BE2C (cell line): ENCODE measurements at regions not wholly inside any gene's neighbourhood (a gene's known extent, or its start where the extent isn't known, plus 50 kb on each side); places are given as distances from the start of the nearest gene placed in this dataset.
A peak's percentile ranks its signal among the peaks of the same experiment; 100 is the strongest.

Experiments used
- DNase-seq: peaks from one replicate; pipeline ENCODE4 v3.0.0-alpha.2; 2020
- H3K27me3 ChIP-seq: fragments of 250-450 bp; sonication (Bioruptor Pico); 2 replicates; pipeline ENCODE4 v1.5.1; 2020; ENCODE audit warnings: mild to moderate bottlenecking
- H3K36me3 ChIP-seq: fragments of 250-450 bp; sonication (Bioruptor Pico); 2 replicates; pipeline ENCODE4 v1.5.1; 2020; ENCODE audit warnings: mild to moderate bottlenecking
- H3K4me1 ChIP-seq: fragments of 250-450 bp; sonication (Bioruptor Pico); 2 replicates; pipeline ENCODE4 v1.5.1; 2020
- H3K4me3 ChIP-seq: 2 replicates; pipeline ENCODE4 v1.5.1; 2011; ENCODE audit warnings: low read depth, low read length
- H3K9me3 ChIP-seq: fragments of 250-450 bp; sonication (Bioruptor Pico); 2 replicates; pipeline ENCODE4 v1.5.1; 2020
- TF ChIP-seq, protein P1 (sequence below): IDR thresholded peaks from 2 replicates; pipeline ENCODE4 v1.5.1; 2012; ENCODE audit warnings: mild to moderate bottlenecking, low read depth, low read length

- TF ChIP-seq, protein P1, sequence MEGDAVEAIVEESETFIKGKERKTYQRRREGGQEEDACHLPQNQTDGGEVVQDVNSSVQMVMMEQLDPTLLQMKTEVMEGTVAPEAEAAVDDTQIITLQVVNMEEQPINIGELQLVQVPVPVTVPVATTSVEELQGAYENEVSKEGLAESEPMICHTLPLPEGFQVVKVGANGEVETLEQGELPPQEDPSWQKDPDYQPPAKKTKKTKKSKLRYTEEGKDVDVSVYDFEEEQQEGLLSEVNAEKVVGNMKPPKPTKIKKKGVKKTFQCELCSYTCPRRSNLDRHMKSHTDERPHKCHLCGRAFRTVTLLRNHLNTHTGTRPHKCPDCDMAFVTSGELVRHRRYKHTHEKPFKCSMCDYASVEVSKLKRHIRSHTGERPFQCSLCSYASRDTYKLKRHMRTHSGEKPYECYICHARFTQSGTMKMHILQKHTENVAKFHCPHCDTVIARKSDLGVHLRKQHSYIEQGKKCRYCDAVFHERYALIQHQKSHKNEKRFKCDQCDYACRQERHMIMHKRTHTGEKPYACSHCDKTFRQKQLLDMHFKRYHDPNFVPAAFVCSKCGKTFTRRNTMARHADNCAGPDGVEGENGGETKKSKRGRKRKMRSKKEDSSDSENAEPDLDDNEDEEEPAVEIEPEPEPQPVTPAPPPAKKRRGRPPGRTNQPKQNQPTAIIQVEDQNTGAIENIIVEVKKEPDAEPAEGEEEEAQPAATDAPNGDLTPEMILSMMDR: no peak
- H3K36me3 ChIP-seq: no peaks in the 10 kb centered on the region
- DNase-seq: no peak
Measured at GRCh38 chr10:89845541-89846280, 144.3 kb downstream of the KIF20B start.

DNA sequence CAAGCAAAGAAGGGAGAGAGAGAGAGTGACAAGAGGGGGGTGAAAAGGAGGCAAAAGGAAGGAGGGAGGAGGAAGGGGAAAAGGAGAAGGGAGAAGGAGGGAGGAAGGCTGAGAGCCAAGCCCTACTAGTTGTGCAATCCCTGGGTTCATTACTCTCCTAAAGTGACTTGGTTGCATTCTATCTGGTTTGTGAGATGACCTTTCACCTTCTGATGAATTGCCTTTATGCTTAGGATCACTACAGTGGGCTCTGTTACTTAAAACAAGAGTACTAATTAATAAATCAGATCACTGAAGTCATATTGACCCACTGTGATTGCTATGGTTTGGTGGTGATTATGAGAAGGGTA is 144.9 kb downstream of the KIF20B start:
- no peak for DNase-seq
- Histone ChIP-seq H3K4me1 (no peaks in the 10 kb centered on the region), H3K27me3 (no peaks in the 10 kb centered on the region), H3K36me3 (no peaks in the 10 kb centered on the region), H3K9me3 (no peaks in the 10 kb centered on the region), H3K4me3 (no peak overlapping the region)
- TF ChIP-seq, protein P1: no peak

More at GRCh38 chr10:89845541-89846280, 144.3 kb downstream of the KIF20B start:
- no peaks in the 10 kb centered on the region for H3K4me1 ChIP-seq
- H3K4me3 ChIP-seq: no peak overlapping the region
- H3K27me3 ChIP-seq: no peaks in the 10 kb centered on the region
- no peaks in the 10 kb centered on the region for H3K9me3 ChIP-seq

GRCh38 chr10:89846786-89847185 is 145.4 kb downstream of the KIF20B start:
- TF ChIP-seq, protein P1: no peak
- no peaks in the 10 kb centered on the region for H3K4me1 ChIP-seq
- no peaks in the 10 kb centered on the region for H3K9me3 ChIP-seq
- no peaks in the 10 kb centered on the region for H3K36me3 ChIP-seq
- H3K27me3 ChIP-seq: no peaks in the 10 kb centered on the region
- H3K4me3 ChIP-seq: no peak overlapping the region
- no peak for DNase-seq

DNA sequence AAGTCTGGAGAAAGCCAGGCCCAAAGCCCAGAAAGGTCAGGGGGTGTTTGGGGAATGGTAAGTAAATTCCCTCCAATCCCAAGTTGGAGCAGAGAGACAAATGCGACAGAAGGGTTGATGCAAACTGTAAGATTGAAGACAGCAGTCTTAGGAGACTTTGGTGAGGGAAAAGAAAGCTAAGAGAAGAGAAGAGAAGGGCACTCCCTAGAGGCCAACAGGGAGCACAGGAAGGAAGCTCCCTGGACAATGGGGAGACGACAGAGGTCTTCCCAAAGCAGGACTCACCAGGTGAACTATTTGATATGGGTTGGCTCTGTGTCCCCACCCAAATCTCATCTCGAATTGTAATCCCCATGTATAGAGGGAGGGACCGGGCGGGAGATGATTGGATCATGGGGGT is 151.5 kb downstream of the KIF20B start:
- no peaks in the 10 kb centered on the region for H3K27me3 ChIP-seq
- H3K4me1 ChIP-seq: no peaks in the 10 kb centered on the region
- H3K36me3 ChIP-seq: no peaks in the 10 kb centered on the region
- H3K9me3 ChIP-seq: no peaks in the 10 kb centered on the region
- TF ChIP-seq, protein P1: no peak
- no peak for DNase-seq
- H3K4me3 ChIP-seq: no peak overlapping the region

DNA sequence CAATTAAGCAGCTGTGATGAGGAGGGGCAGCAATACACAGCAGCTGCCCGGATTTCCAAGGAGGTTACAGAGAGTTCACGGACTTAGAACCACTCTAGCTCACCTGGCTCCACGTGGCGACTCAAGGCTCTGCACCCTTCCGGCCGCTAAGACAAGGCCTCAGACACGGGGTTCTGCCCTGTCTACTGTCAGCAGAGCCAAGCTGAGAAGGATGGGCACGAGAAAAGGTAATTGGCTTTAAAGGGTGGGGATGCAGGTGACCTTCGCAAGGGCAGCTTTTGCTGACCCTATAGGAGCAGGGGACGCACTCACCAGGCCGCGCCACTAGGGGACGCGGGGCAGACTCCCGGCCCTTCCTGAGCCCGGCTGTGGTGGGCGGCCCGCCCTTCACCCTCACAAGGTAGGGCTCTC is 152.4 kb downstream of the KIF20B start:
- Histone ChIP-seq H3K27me3 (no peaks in the 10 kb centered on the region), H3K4me1 (no peaks in the 10 kb centered on the region)
- peak; percentile 14 for DNase-seq

More for the DNA sequence above, 152.4 kb downstream of the KIF20B start:
- Histone ChIP-seq H3K36me3 (no peaks in the 10 kb centered on the region), H3K4me3 (no peak overlapping the region), H3K9me3 (no peaks in the 10 kb centered on the region)
- TF ChIP-seq, protein P1: no peak
